GM20431 (cell line): ENCODE measurements at regions not wholly inside any gene's neighbourhood (a gene's known extent, or its start where the extent isn't known, plus 50 kb on each side); places are given as distances from the start of the nearest gene placed in this dataset.
"Not testable (repeated sequence)": the region's sequence is repeated elsewhere in the genome, so short reads cannot be mapped to it uniquely, and the experiment has no call there.

Experiments used
- in situ Hi-C: fragments of 300-500 bp; cut with MseI, MboI; formaldehyde crosslinking; loops from one replicate; pipeline ENCODE4 v1.15.0; 2020; ENCODE audit warnings: low sequenced_read_pairs; ENCODE audit not compliant: unreplicated experiment

DNA sequence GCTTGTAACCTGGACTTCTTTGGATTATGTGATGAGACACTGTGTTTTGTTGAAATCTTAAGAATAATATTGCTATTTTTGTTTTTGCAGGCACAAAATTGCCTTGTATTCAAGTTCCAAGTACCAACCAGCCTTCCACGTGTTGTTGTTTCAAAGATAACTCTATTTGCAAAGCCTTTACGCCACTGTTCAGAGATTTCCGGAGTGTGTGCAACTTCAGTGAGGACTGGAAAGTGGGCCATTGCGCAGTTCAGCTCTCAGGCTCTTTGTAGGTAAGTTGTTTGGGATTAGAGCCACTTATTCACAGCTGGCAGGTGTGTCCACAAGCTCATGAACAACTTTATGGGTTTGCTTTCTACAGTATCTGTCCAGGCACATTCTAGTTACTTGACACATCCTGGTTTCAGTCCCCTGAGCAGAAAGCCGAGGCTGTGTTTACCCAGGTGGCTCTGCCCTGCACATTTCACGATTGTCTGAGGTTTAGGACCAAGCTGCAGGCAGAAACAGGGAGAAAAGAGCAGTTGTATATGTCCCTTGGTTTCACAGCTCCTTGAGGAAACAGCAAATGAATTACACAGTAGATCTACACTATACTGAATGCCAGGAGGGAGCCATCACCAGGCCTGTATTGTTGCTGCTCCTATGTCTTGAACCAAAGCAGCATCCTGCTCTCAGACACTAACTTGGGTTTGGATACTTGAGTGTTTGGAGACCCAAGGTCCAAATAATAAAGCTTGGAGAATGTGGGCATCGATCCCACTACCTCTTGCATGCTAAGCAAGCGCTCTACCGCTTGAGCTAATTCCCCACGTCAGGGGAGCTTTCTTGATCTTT lies 136.1 kb upstream of the ZNF322 start:
- in situ Hi-C loops: not testable (repeated sequence)

DNA sequence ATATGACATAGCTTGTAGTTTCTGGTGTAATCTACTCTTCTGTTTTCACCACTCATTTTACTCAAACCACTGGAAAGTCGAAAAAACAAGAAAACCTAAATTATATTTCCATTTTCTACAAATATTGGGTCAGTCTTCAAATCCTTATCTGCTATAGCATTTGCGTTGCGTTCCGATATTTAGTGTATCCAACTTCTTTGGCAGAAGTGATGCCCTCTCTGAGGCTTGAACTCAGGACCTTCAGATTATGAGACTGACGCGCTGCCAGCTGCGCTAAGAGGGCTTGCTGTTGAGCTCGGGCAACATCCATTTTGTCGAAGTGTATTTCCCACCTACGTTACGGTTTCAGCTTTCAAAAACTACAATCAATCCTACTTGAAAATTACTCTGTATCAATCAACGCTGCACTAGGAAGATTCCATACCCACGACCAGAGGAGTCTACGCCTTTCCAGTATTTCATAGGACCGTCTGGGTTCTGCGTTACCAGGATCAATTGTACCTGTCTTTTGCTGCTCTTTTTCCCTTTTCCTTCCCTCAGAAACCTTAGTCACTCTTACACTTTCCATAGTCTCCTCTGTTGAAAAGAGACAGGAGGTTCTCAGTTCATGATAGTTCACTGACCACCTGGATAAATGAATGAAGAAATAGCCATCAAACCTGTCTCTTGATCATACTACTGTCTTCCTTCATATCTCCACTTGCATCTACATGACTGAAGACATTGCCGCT lies 140.5 kb upstream of the ZNF322 start:
- in situ Hi-C loops: not testable (repeated sequence)

DNA sequence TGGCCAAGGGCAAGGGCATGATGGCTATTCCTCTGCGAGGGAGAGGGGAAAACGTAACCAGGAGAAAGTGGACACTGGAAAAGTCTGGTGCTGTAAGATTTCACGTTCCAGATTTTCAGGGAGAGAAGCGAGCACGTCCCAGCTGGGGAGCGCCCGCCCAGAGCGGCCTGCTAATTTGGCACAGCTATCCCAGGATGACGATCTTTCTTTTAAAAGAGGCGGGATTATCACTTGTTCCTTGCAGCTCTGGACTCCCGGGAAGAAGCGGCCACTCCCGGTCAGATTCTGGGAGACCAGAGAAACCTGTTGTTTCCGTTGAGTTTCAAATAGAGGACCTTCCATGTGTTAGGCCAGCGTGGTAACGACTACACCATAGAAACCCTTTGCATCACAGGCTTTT lies 144.2 kb upstream of the ZNF322 start:
- in situ Hi-C loops: not testable (repeated sequence)

DNA sequence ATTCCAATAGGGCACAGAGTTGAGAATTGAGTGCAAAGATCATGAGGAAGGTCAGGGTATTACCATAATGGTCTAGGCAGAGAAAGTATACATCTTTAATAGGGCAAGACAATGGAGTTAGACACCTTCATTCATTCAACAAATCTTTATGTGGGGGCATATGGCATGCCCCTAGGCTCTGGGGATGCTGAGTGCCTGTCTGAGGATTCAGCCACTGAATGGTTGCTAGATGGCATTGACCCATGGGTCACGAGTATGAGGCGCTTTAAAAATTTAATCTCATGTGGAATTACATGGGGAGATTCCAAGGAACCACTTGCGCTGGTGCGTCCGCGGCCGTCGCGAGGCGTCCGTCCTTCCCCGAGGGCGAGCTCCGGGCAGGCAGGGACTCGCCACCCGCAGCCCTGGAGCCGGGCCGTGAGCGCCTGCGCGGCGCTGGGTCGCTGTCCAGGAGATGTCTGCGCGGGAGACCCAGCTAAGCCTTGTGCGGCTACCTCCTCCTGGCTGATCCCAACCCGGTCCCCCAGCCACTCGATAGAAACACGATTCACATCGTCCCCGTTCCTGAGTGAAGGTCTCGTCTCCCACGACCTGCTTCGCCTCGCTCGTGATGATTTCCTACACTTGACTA lies 152.1 kb upstream of the ZNF322 start:
- in situ Hi-C loops: not testable (repeated sequence)

DNA sequence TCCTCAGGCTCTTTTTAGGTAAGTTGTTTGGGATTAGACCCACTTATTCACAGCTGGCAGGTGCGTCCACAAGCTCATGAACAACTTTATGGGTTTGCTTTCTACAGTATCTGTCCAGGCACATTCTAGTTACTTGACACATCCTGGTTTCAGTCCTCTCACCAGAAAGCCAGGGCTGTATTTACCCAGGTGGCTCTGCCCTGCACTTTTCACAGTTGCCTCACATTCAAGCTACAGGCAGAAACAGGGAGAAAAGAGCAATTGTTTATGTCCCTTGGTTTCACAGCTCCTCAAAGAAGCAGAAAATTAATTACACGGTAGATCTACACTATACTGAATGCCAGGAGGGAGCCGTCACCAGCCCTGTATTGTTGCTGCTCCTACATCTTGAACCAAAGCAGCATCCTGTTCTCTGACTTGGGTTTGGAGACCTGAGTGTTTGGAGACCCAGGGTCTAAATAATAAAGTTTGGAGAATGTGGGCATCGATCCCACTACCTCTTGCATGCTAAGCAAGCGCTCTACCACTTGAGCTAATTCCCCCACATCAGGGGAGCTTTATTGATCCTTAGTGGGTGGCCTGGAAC lies 159.2 kb upstream of the ZNF322 start:
- in situ Hi-C loops: not testable (repeated sequence)

DNA sequence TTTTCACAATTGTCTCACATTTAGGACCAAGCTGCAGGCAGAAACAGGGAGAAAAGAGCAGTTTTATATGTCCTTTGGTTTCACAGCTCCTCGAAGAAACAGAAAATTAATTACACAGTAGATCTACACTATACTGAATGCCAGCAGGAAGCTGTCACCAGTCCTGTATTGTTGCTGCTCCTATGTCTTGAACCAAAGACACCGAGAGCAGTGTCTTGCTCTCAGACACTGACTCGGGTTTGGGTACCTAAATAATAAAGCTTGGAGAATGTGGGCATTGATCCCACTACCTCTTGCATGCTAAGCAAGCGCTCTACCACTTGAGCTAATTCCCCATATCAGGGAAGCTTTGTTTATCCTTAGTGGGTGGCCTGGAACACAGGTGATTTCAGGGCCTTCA lies 168.4 kb upstream of the ZNF322 start:
- in situ Hi-C loops: not testable (repeated sequence)

DNA sequence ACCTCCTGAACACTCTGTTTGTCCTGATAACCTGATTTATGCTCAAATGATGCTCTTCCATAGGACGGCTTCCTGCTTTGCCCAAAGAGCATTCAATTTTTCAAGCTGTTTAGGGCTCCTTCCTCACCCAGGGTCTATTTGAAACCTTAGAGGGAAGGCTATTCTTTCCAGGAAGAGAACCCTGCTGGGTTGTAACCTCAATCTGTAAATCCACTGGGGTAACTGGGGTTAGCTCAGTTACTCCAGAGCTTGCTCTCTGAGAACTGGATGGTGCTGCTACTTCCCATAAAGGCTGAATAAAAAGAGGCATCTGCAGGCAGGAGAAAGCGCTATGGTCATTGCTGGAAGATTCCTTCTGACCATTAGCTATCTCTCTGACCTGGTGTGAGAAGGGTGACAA lies 169.9 kb upstream of the ZNF322 start:
- in situ Hi-C loops: not testable (repeated sequence)

DNA sequence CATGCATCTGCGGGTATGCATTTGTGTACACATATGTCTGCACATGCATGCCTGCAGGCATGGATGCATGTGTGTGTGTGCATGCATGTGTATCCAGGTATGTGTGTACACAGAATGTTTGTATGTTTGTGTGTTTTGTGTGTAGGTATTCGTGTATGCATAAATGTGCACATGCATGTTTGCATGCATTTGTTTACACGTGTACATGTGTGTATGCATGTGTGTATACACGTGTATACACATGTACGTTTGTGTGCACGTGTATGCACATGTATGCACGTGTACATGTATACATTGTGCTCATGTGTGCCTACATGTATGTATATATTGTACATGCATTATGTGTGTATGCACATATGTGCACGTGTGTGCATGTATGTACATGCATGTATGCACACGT lies 171.4 kb upstream of the ZNF322 start:
- in situ Hi-C loops: not testable (repeated sequence)

DNA sequence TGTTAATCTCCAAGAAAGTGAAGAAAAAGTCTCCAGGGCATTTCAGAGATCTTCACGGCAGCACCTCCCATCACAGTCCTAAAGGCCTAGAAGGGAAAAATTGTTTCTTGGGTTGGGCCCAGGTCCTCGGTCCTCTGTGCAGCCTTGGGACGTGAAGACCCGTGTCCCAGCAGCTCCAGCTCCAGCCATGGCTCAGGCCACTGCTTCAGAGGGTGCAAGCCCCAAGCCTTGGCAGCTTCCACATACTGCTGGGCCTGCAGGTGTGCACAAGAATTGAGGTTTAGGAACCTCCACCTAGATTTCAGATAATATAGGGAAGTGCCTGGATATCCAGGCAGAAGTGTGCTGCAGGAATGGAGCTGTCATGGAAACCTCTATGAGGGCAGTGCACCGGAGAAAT lies 176.2 kb upstream of the ZNF322 start:
- in situ Hi-C loops: not testable (repeated sequence)

DNA sequence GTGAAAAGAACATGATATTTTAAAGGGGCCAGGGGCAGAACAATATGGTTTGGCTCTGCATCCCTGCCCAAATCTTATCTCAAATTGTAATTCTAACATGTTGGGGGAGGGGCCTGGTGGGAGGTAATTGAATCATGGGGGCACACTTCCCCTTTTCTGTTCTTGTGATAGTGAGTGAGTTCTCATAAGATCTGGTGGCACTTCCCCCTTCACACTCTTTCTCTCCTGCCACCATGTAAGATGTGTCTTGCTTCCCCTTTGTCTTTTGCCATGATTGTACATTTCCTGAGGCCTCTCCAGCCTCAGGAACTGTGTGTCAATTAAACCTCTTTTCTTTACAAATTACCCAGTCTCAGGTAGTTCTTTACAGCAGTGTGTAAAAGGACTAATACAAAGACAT lies 177.1 kb upstream of the ZNF322 start:
- in situ Hi-C loops: not testable (repeated sequence)

DNA sequence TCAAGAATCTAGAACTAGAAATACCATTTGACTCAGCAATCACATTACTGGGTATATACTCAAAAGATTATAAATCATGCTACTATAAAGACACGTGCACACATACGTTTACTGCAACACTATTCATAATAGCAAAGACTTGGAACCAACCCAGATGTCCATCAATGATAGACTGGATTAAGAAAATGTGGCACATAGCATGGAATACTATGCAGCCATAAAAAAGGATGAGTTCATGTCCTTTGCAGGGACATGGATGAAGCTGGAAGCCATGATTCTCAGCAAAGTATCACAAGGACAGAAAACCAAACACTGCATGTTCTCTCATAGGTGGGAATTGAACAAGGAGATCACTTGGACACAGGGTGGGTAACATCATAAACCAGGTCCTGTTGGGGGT lies 185.3 kb upstream of the ZNF322 start:
- in situ Hi-C loops: not testable (repeated sequence)

DNA sequence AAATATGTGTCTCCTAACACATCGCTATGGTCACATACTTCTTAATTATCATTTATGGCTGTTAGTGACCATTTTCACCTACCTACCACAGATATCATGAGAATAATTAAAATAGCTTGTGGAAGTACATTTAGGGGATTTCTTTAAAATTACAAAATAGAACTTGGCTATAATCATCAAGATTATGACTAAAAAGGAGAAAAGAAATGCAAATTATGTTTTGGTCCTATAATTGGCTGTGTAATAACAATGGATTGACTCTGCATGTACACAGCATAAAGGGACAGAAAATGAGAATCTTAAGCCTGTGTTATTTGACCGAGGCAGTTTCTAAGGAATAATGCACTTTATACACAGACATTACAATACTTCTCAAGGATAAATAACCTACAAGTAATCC lies 197.7 kb upstream of the ZNF322 start:
- in situ Hi-C loops: not testable (repeated sequence)

DNA sequence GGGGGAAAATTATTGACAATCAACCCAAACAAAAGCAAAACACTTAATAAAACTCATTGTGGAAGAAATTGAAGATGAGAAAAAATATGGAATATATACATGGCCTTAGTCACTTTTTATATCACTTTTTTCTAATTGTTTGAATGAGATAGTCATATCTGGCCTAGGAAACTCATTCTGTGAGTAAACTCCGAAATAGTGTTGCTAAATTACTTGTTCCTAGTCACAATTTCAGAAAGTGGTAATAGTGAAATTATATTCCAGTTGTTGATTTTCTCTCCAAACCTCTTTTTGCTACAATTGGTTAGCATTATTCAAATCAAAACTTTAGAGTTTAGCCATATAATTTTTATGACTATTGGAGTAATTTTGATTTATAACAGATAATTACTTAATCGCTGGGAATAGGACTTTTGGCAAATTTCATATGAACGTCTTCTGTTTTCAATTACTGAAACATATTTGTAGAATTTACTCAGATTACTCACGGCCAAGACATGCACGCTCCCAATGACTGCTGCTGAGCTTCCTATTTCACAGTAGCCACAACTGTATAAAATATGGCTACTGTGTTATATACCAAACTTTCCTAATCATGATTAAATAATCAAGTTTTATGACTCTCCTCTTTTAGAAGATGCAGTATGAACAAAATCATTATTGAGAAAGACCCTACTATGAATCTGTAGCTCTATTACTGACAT lies 199.7 kb upstream of the ZNF322 start:
- in situ Hi-C loops: not testable (repeated sequence)

DNA sequence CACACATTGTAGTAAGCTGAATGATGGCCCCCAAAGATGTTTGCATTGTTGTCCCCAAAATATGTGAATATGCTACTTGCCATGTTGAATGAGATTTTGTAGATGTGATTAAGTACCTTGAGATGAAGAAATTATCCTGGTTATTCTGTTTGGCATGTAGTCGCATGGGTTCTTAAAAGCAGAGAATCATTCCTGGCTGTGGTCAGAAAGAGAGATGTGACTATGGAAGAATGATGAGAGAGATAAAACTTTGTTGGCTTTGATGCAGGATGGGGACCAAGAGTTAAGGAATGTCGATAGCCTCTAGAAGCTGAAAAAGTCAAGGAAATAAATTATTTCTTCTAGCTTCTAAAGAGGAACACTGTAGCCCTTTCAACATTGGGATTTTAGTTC lies 200.2 kb upstream of the ZNF322 start:
- in situ Hi-C loops: not testable (repeated sequence)

DNA sequence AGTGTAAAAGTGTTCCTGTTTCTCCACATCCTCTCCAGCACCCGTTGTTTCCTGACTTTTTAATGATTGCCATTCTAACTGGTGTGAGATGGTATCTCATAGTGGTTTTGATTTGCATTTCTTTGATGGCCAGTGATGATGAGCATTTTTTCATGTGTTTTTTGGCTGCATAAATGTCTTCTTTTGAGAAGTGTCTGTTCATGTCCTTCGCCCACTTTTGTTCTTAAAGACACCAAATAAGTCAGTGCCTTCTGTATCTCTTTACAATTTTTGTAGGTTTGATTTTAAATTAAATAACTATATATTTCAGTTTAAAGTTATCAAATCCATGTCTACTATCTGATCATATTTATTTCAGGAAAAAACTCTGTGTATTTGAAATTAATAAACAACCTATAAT lies 202.4 kb upstream of the ZNF322 start:
- in situ Hi-C loops: not testable (repeated sequence)

DNA sequence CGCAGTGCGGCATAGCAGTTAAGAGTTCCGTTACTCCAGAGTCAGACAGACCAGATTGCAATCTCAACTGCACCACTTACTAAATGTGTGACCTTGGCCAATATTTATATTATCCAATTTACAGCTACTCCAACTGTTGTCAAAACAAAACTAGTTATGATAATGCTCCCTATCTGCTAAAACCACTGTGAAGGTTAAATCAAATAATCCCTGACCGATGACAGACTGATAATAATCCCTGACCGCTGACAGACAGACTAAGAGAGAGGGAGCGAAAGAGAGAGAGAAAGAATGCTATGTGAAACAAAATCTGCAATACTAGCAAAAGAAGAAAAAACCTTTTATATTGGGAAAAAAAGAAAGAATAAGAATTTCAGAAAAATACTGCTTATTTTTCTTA lies 204.1 kb upstream of the ZNF322 start:
- in situ Hi-C loops: not testable (repeated sequence)

DNA sequence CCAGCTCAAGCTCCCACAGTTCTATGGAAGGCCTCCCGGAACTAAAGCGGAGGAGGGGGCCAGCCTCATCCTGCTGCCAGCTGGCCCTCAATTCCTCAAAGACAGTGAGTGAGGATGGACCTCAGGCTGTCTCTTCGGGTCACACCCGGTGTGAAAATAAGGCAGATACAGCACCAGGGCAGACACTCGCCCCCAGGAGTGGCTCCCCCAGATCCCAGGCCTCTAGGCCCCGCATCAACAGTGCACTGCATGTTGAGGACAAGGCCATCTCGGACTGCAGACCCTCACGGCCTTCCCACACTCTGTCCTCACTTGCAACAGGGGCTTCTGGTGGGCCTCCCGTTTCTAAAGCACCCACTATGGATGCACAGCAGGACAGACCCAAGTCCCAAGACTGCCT lies 239.2 kb upstream of the ZNF322 start:
- in situ Hi-C loops: not testable (repeated sequence)

DNA sequence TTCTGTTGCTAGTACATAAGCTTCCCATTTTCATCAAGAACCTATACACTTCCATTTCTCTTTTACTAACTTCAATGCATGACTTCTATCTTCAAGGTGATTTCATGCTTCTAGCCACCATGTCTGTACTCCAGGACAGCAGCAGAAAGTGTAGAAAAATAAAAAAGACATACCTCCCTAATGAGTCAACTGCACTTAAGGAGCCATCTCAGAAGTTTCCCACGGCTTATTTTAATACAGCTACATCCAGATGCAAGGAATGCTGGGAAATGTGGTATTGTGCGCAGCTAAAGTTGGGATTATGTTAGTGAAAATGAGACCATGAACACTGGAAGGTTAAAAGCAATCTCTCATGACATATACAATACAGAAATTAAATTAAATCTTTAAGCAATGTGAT lies 264.7 kb upstream of the ZNF322 start:
- in situ Hi-C loops: not testable (repeated sequence)

DNA sequence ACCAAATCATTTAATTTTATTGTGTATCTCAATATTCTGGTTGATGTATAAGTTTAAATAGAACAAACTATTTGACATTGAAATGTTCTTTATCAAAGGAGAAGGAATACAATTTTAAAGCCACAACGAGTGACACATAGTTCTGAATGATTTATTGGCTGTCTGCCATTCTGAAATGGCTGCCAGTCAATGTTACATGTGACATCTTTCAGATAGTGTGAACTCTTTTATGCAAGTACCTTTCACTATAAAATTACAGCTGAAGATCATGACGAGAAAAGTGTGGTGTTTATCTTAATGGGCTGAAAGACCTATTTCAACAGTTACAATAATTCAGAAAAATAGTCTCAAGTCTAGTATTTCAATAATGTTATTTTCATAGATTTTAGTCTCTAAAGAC lies 268.6 kb upstream of the ZNF322 start:
- in situ Hi-C loops: not testable (repeated sequence)

DNA sequence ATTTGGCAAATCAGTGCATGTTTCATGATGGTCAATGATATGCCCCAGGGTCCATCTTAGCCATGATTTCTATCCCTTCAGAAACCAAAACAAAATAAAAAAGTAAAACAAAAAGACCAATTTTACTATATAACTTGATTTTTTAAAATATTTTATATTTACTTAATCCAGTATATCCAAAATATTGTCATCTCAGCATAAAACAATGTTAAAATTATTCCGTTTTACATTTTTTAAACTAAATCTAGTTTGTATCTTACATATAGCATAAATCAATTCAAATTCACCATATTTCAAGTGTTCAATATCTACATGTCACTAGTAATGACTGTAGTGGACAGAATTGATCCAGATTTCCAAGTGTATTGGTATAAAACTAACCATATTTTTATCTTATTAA lies 277.7 kb upstream of the ZNF322 start:
- in situ Hi-C loops: not testable (repeated sequence)
